GM12865 (cell line): ENCODE measurements at regions not wholly inside any gene's neighbourhood (a gene's known extent, or its start where the extent isn't known, plus 50 kb on each side); places are given as distances from the start of the nearest gene placed in this dataset.
"Not testable (repeated sequence)": the region's sequence is repeated elsewhere in the genome, so short reads cannot be mapped to it uniquely, and the experiment has no call there.

Experiments used
- DNase-seq: peaks from one replicate; pipeline ENCODE4 v3.0.0; 2010; ENCODE audit warnings: low read depth
- H3K4me3 ChIP-seq: 2 replicates; pipeline ENCODE4 v1.5.1; 2011; ENCODE audit warnings: mild to moderate bottlenecking, low read depth, low read length, control low read depth
- TF ChIP-seq, protein P1 (sequence below): IDR thresholded peaks from 2 replicates; pipeline ENCODE4 v1.5.1; 2011; ENCODE audit warnings: low read length, control low read depth, low read depth, inconsistent platforms; ENCODE audit not compliant: insufficient read depth; ENCODE audit errors: missing control alignments

DNA sequence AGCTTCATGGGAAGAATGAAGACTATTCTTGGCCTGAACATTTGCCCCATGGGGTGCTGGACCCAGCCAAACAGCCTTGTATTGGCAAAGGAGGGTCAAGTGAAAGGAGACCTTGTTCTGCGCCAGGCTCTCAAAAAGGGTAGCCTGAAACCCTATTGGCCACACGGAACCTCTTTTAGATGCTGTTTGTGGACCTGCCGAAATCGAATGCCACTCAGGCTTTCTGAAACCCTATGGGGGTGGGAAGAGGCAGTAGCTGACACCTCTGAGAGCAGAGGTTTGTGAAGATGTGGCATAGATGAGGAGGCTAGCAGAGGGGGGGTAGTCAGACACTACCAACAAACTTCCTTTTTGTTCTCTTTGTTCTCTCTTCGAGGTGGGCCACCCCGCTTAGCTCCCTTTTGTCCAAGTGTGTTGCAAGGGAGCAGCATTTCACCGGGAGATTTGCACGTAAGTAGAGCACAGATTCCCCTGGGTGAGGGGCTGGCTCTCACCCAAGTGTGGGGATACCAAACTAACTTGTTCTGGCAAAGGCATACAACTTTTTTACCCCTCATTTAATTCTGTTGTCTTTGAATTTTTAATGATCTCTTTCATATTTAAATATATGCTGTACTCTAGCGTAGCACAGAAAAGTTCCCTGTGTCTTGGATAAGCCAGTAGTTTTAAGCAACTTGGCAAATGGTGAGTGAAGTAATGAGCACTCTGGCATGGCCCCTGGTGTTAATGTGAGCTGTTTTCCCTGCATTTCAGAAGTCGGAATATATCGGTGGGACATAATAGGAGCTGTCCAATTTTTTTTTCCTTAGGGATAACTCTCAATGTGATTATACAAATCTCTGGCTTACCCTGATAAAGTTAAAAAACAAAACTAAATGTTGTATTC is 107.7 kb downstream of the SEPTIN7 start:
- TF ChIP-seq, protein P1, sequence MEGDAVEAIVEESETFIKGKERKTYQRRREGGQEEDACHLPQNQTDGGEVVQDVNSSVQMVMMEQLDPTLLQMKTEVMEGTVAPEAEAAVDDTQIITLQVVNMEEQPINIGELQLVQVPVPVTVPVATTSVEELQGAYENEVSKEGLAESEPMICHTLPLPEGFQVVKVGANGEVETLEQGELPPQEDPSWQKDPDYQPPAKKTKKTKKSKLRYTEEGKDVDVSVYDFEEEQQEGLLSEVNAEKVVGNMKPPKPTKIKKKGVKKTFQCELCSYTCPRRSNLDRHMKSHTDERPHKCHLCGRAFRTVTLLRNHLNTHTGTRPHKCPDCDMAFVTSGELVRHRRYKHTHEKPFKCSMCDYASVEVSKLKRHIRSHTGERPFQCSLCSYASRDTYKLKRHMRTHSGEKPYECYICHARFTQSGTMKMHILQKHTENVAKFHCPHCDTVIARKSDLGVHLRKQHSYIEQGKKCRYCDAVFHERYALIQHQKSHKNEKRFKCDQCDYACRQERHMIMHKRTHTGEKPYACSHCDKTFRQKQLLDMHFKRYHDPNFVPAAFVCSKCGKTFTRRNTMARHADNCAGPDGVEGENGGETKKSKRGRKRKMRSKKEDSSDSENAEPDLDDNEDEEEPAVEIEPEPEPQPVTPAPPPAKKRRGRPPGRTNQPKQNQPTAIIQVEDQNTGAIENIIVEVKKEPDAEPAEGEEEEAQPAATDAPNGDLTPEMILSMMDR = no peak
- no peak for DNase-seq
- no peak overlapping the region for H3K4me3 ChIP-seq

DNA sequence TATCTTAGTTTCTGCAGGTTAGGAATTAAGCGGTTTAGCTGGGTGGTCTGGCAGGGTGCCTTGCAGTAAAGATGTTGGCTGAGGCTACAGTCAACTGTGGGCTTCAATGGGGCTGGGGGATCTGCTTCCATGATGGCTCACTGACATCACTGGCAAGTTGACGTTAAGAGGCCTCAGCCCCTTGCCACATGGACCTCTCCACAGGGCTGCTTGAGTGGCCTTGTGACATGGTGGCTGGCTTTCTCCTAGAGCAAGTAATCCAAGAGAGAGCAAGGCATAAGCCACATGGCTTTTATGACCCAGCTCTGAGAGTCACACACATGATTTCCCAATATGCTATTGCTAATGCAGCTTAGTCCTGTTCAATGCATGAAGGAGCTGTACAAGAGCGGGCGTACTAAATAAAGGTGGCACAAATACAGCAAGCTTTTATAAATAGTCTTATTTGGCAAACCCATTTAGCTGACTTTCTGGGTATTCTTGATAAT is 109.1 kb downstream of the SEPTIN7 start:
- H3K4me3 ChIP-seq = no peak overlapping the region
- DNase-seq = no peak
- TF ChIP-seq, protein P1 = no peak

DNA sequence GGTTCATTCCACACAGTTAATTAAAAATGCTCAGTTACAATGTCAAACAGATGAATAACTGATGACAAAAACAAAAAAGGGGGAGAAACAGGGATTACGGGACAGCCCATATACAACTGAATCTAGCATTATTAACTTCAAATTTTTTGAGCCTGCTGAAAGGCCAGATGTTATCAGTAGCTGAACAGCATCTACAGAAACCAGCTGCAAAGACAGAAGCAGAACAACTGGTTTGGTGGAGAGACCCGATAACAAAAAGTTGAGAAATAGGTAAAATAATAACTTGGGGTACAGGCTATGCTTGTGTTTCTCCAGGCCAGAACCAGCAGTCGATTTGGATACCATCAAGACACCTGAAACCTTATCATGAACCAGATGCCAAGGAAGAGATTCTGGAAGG is 109.8 kb downstream of the SEPTIN7 start:
- not testable (repeated sequence) for DNase-seq, H3K4me3 ChIP-seq

DNA sequence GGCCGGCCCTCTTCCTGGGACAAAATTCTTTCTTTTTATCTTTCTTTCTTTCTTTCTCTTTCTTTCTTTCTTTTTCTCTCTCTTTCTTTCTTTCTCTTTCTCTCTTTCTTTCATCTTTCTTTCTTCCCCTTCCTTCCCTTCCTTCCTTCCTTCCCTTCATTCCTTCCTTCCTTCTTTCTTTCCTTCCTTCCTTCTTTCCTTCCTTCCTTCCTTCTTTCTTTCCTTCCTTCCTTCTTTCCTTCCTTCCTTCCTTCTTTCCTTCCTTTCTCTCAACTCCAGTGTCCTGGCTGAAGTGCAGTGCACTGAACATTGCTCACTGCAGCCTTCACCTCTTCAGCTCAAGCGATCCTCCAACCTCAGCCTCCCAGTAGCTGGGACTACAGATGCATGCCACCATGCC is 112.5 kb downstream of the SEPTIN7 start:
- not testable (repeated sequence) for H3K4me3 ChIP-seq, DNase-seq

DNA sequence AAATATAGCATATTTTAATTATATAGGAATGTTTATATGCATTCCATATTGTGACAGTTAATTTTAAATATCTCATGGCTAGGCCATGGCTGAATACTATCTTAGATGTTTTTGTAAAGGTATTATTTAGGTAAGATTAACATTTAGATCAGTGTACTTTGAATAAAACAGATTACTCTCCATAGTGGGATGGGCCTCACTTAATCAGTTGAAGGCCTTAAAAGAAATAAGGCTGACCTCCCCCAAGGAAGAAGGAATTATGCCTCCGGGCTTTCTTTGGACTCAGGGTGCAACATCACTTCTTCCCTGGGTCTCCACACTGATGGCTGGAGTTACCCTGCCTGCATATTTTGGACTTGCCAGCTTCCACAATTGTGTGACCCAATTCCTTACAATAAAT is 113.4 kb downstream of the SEPTIN7 start:
- not testable (repeated sequence) for DNase-seq, H3K4me3 ChIP-seq

DNA sequence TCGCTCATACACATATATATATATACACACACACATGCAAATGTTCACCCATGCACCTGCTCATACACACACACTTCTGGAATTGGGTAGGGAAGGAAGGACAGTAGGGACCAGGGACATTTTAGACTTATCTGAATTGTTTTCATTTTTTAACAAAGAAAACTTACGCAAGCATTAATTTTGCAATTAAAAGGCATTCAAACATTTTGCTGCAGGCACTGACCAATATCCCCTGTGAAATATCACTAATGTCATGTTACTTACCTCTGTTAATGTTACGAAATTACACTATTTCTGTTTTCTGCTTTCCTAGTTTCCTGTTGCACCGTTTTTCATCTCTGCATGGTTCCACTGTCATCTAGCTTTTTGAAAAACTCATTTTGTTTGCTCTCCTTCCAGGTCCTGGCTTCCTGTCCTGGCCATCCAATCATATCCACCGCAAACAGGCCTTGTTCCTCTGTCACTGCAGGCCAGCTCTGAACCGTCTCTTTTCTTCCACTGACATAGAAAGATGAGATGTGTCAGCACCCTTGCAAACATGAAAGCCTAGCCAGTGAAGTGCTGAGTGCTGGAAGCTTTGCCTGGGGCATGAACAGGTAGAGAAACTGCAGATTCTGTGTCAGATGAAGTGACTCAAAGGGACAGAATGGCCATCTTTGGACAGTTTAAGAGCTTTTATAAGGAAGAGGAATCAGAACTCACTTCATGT is 114.5 kb downstream of the SEPTIN7 start:
- H3K4me3 ChIP-seq, DNase-seq: not testable (repeated sequence)

DNA sequence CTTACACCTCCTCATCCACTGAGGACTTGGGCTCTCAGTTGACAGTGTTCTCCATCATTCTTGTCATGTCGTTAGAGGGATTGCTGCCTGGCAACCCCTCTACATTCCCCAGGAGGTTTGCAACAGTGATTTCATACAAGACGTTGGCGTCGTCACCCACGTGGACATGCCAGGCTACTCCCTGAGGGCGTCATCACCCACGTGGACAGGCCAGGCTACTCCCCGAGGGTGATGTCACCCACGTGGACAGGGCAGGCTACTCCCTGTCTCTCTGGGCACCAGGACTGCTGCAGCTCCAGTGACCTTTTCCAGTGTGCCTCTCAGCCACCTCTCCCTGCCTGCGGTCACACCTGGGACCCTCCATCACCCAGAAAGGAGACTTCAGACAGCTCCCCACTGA is 117.4 kb downstream of the SEPTIN7 start:
- H3K4me3 ChIP-seq, DNase-seq: not testable (repeated sequence)

DNA sequence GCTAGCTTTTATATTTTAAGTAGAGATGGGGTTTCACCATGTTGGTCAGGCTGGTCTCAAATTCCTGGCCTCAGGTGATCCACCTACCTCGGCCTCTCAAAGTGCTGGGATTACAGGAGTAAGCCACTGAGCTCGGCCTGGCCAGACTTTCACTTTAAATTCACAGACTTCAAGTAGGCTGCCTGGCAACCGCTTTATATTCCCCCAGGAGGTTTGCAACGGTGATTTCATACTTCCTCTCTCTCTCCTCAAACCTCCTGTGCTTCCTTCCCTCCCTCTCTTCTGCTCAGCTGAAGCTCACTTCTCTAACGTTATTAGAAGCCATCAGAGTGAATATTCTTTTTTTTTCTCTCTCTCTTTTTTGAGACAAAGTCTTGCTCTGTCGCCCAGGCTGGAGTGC is 118.8 kb downstream of the SEPTIN7 start:
- H3K4me3 ChIP-seq, DNase-seq: not testable (repeated sequence)

DNA sequence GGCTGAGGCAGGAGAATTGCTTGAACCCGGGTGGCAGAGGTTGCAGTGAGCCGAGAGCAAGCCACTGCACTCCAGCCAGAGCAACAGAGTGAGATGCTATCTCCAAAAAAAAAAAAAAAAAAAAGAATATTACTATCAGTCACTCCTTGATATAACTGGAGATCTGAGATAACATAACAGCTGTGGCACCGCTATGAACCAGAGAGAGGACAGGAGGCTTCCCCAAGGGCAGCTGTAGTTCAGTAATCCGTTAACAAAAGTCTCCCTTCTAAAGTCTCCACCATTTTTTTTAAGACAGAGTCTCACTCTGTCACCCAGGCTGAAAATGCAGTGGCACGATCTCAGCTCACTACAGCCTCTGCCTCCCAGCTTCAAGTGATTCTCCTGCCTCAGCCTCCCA is 120.5 kb downstream of the SEPTIN7 start:
- DNase-seq, H3K4me3 ChIP-seq: not testable (repeated sequence)

DNA sequence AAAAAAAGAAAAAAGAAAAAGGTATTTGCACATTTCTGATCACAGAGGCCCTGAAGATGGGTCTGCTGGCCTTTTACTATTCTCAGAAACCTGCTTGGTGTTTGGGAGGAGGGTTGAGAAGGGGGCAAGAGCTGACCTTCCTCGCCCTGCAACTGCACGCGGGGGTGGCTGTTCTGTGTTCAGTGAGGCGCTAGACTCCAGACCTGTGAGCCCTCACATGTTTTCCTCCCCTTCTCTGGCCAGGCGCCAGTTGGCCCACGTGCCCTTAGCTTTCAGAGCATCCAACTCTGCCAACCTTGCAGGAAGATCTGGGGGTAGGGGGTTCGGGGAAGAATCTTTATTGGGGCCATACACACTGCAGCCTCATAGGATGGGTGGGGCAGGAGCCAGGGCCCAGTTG is 123.8 kb downstream of the SEPTIN7 start:
- DNase-seq, H3K4me3 ChIP-seq: not testable (repeated sequence)

DNA sequence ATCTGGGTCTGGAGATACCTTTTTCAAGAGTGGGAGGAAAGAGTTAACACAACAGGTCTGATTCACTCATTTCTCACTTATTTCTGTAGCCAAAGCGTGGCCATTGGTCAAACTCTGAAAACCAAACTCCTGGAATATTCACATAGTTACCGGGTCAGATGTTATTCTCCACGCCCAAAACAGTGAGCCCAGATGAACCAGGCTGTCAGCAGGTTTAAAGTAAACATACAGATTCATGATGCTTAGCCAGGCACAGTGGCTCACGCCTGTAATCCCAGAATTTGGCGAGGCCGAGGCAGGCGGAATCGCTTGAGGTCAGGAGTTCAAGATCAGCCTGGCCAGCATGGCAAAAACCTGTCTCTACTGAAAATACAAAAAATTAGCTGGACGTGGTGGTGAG is 126.1 kb downstream of the SEPTIN7 start:
- H3K4me3 ChIP-seq, DNase-seq: not testable (repeated sequence)

DNA sequence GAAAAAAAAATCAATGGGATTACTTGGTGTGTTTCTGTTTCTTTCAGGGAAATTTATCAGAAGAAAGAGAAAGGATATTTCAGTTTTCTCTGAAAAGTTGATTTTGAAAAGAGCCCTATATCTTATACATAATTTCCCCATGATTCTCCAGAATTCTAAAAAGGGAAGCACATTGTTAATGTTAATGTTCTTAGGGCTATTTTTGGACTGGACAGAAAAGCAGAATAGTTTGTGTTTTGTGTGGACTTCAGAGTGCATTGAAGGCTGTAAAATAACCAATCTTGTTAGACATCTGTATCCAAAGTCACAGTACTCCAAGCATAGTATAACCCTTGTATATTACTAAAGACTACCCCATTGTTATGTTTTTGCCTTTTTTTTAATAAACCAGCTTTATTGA is 130.3 kb downstream of the SEPTIN7 start:
- not testable (repeated sequence) for DNase-seq, H3K4me3 ChIP-seq

DNA sequence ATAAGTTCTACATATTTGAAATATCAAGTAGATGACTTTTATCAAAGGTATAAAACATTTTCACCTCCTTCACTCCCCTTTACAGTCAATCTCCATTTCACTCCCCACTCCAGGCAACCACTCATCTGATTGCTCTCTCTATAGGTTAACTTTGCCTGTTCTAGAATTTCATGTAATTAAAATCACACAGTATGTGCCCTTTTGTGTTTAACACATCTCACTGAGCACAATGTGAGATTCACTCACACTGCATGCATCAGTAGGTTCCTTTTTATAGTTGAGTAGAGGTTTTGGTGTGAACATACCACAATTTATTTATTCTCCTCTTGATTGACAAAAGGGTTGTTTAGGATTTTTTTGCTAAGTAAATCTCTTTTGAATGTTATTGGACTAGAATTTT is 130.7 kb downstream of the SEPTIN7 start:
- not testable (repeated sequence) for DNase-seq, H3K4me3 ChIP-seq

DNA sequence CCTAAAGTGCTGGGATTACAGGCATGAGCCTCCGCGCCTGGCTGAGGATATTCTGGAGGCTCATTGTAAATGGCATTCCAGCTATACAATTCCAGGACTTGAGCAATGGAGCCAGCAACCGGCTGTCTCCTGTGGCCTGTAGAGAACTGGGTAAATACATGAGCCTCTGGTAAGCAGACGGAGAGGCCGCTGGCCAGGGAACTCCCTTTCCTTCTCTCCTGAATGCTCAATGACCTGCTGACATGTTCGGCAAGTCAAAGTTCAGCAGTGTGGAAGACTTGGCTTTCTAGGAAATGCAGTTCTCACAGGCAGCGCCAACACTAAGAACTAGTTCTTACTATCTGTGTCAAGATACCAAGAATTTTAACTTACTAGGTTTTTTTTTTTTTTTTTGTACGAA is 139.8 kb downstream of the SEPTIN7 start:
- DNase-seq, H3K4me3 ChIP-seq: not testable (repeated sequence)

DNA sequence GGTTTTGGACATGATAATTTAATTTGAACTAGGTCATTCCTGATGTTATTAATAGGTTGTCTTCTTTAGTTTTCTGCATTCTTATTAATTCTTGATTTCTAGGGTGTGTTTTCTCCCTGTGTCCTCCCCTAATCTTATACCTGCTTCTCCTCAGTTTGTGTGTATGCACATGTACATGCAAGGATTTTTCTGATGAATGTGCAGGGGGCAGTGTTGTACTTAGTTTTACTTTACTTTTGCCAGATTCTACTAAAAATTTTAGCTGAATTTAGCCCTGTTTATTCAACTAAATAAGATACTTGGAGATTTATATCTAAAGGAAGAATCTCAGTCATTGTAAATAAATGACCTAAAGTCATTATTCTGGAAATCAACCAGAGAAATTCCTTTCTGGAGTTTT is 144.8 kb downstream of the SEPTIN7 start:
- not testable (repeated sequence) for H3K4me3 ChIP-seq, DNase-seq

DNA sequence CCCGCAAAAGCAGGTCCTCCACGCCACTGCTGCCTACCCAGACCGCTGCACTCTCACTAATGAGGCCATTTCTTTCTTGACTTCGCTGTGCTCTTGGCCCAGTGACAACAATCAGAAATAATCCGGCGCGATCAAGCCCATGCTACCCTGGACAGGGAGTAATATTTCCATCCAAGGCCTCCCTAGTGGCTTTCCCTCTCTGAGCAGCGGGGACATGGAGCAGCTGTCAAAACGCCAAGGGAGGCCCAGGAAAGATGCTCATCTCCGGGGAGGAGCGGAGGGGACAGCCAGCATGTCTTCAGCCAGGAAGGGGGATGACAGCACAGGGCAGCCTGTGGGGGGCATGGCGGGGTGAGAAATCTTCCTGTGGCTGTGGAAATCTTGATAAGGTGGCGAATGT is 154.9 kb downstream of the SEPTIN7 start:
- H3K4me3 ChIP-seq, DNase-seq: not testable (repeated sequence)

DNA sequence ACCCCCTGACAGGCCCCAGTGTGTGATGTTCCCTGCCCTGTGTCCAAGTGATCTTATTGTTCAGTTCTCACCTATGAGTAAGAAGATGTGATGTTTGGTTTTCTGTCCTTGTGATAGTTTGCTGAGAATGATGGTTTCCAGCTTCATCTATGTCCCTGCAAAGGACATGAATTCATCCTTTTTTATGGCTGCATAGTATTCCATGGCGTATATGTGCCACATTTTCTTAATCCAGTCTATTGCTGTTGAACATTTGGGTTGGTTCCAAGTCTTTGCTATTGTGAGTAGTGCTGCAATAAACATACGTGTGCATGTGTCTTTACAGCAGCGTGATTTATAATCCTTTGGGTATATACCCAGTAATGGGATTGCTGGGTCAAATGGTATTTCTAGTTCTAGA is 156.1 kb downstream of the SEPTIN7 start:
- DNase-seq = not testable (repeated sequence)

More for the DNA sequence above, 156.1 kb downstream of the SEPTIN7 start:
- not testable (repeated sequence) for H3K4me3 ChIP-seq
